GM23338 (cell line): ENCODE measurements at regions not wholly inside any gene's neighbourhood (a gene's known extent, or its start where the extent isn't known, plus 50 kb on each side); places are given as distances from the start of the nearest gene placed in this dataset.

ENCODE experiments used
- ATAC-seq: fragments of 200-7000 bp; cut with Tn5 transposase; 3 replicates; pipeline ENCODE4 v1.9.1; 2020
- DNase-seq: peaks from one replicate; pipeline ENCODE4 v3.0.0-alpha.2; 2015; ENCODE audit warnings: low spot score
- H2AFZ ChIP-seq: fragments of 200-600 bp; sonication (generic); 2 replicates; pipeline ENCODE4 v1.8.0; 2016; ENCODE audit warnings: antibody characterized with exemption, mild to moderate bottlenecking, moderate library complexity
- H3F3A ChIP-seq: fragments of 200-600 bp; sonication (generic); replicated peaks from 2 replicates; pipeline ENCODE4 v1.8.0; 2017; ENCODE audit warnings: antibody characterized with exemption, mixed run types, low read depth
- H3K27ac ChIP-seq: fragments of 200-600 bp; sonication (generic); 2 replicates; pipeline ENCODE4 v1.6.1; 2016; ENCODE audit warnings: low read depth
- H3K27me3 ChIP-seq: fragments of 200-600 bp; sonication (generic); 2 replicates; pipeline ENCODE4 v1.8.0; 2016; ENCODE audit warnings: mild to moderate bottlenecking, mixed run types, moderate library complexity; ENCODE audit not compliant: insufficient read depth
- H3K36me3 ChIP-seq: fragments of 200-600 bp; sonication (generic); 2 replicates; pipeline ENCODE4 v1.8.0; 2016; ENCODE audit warnings: mild to moderate bottlenecking; ENCODE audit not compliant: insufficient read depth
- H3K4me1 ChIP-seq: fragments of 200-600 bp; sonication (generic); 2 replicates; pipeline ENCODE4 v1.8.0; 2016; ENCODE audit warnings: mild to moderate bottlenecking, moderate library complexity; ENCODE audit not compliant: insufficient read depth
- H3K4me2 ChIP-seq: fragments of 200-600 bp; sonication (generic); 2 replicates; pipeline ENCODE4 v1.7.1; 2017; ENCODE audit warnings: mixed run types
- H3K4me3 ChIP-seq: fragments of 200-600 bp; sonication (generic); 2 replicates; pipeline ENCODE4 v1.6.1; 2016; ENCODE audit warnings: mixed run types
- H3K79me2 ChIP-seq: fragments of 200-600 bp; sonication (generic); replicated peaks from 2 replicates; pipeline ENCODE4 v1.8.0; 2017; ENCODE audit warnings: mild to moderate bottlenecking; ENCODE audit not compliant: insufficient read depth
- H3K9me2 ChIP-seq: fragments of 200-600 bp; sonication (generic); 2 replicates; pipeline ENCODE4 v1.8.0; 2017; ENCODE audit not compliant: insufficient read depth
- H4K20me1 ChIP-seq: fragments of 200-600 bp; sonication (generic); replicated peaks from 2 replicates; pipeline ENCODE4 v1.8.0; 2017; ENCODE audit warnings: mild to moderate bottlenecking; ENCODE audit not compliant: insufficient read depth
- H3K27ac Mint-ChIP-seq: 2 replicates; pipeline ENCODE4 v1.8.0; 2020; ENCODE audit warnings: inconsistent platforms, mild to moderate bottlenecking, moderate library complexity, mixed read lengths
- H3K27me3 Mint-ChIP-seq: 3 replicates; pipeline ENCODE4 v1.8.0; 2022; ENCODE audit warnings: low read depth, mild to moderate bottlenecking, moderate library complexity, mixed read lengths, inconsistent platforms; ENCODE audit not compliant: insufficient read depth, poor library complexity
- H3K36me3 Mint-ChIP-seq: 3 replicates; pipeline ENCODE4 v1.8.0; 2021; ENCODE audit warnings: low read depth, mild to moderate bottlenecking, inconsistent platforms, moderate library complexity, mixed read lengths
- H3K4me1 Mint-ChIP-seq: 3 replicates; pipeline ENCODE4 v1.8.0; 2020; ENCODE audit warnings: mild to moderate bottlenecking, inconsistent platforms, mixed read lengths
- H3K4me3 Mint-ChIP-seq: 3 replicates; pipeline ENCODE4 v1.8.0; 2021; ENCODE audit warnings: moderate library complexity, mild to moderate bottlenecking, inconsistent platforms, mixed read lengths
- H3K9me3 Mint-ChIP-seq: 3 replicates; pipeline ENCODE4 v1.8.0; 2020; ENCODE audit warnings: moderate library complexity, mild to moderate bottlenecking, inconsistent platforms, mixed read lengths
- EZH2 ChIP-seq: fragments of 200-600 bp; sonication (generic); IDR thresholded peaks from one replicate; pipeline ENCODE4 v1.8.0; 2017; ENCODE audit warnings: antibody characterized with exemption, mild to moderate bottlenecking, low read depth; ENCODE audit not compliant: unreplicated experiment
- JUNB ChIP-seq: IDR thresholded peaks from one replicate; pipeline ENCODE4 v1.6.1; 2016; ENCODE audit warnings: antibody characterized with exemption; ENCODE audit not compliant: unreplicated experiment
- NANOG ChIP-seq: IDR thresholded peaks from 2 replicates; pipeline ENCODE4 v1.6.1; 2016; ENCODE audit warnings: antibody characterized with exemption, borderline replicate concordance
- POLR2AphosphoS5 ChIP-seq: IDR thresholded peaks from 2 replicates; pipeline ENCODE4 v1.6.1; 2016; ENCODE audit warnings: antibody characterized with exemption, low read depth
- STAT1 ChIP-seq: IDR thresholded peaks from one replicate; pipeline ENCODE4 v1.6.1; 2016; ENCODE audit warnings: antibody characterized with exemption; ENCODE audit not compliant: unreplicated experiment
- ZNF114 ChIP-seq: fragments of 250-450 bp; sonication (Bioruptor Pico); IDR thresholded peaks from 2 replicates; pipeline ENCODE4 v1.5.0; 2020; ENCODE audit warnings: mild to moderate bottlenecking, moderate library complexity
- ZNF331 ChIP-seq: fragments of 250-450 bp; sonication (Bioruptor Pico); IDR thresholded peaks from 2 replicates; pipeline ENCODE4 v1.5.0; 2020; ENCODE audit warnings: low read depth, mild to moderate bottlenecking, moderate library complexity
- TF ChIP-seq, protein P1 (sequence below): IDR thresholded peaks from one replicate; pipeline ENCODE4 v1.6.1; 2018; ENCODE audit warnings: antibody characterized with exemption; ENCODE audit not compliant: unreplicated experiment
- TF ChIP-seq, protein P2 (sequence below): IDR thresholded peaks from 2 replicates; pipeline ENCODE4 v1.6.1; 2016; ENCODE audit warnings: antibody characterized with exemption
- TF ChIP-seq, protein P3 (sequence below), 2 experiments: fragments of 200-600 bp in 1 of 2; sonication (generic) in 1 of 2; conservative IDR thresholded peaks; 2 replicates each; pipeline versions ENCODE4 v1.5.1 to v1.6.1; 2016 to 2017; ENCODE audit warnings: antibody characterized with exemption in 2 of 2, low read depth in 2 of 2, mild to moderate bottlenecking in 2 of 2, moderate library complexity in 1 of 2

DNA sequence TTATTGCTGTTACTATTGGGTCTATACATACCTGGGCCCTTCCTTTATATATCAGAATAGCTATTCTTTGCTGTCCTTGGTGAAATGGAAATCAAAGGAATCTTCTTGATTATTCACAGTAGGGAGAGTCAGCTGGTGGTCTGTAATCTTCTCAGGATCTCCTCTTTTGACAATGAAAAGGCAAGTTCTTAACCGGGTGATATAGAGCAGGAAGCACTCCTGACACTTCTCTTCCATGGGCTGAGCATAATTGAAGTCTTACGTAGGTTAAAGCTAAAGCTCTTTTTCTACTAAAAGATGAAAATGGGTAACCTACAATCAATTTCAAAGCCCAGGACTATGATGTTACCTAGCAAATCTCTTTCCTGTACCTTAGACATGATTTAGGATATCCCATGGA, 274.9 kb upstream of the LCORL start (continued):
- TF ChIP-seq, protein P1, sequence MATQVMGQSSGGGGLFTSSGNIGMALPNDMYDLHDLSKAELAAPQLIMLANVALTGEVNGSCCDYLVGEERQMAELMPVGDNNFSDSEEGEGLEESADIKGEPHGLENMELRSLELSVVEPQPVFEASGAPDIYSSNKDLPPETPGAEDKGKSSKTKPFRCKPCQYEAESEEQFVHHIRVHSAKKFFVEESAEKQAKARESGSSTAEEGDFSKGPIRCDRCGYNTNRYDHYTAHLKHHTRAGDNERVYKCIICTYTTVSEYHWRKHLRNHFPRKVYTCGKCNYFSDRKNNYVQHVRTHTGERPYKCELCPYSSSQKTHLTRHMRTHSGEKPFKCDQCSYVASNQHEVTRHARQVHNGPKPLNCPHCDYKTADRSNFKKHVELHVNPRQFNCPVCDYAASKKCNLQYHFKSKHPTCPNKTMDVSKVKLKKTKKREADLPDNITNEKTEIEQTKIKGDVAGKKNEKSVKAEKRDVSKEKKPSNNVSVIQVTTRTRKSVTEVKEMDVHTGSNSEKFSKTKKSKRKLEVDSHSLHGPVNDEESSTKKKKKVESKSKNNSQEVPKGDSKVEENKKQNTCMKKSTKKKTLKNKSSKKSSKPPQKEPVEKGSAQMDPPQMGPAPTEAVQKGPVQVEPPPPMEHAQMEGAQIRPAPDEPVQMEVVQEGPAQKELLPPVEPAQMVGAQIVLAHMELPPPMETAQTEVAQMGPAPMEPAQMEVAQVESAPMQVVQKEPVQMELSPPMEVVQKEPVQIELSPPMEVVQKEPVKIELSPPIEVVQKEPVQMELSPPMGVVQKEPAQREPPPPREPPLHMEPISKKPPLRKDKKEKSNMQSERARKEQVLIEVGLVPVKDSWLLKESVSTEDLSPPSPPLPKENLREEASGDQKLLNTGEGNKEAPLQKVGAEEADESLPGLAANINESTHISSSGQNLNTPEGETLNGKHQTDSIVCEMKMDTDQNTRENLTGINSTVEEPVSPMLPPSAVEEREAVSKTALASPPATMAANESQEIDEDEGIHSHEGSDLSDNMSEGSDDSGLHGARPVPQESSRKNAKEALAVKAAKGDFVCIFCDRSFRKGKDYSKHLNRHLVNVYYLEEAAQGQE = no peak
- TF ChIP-seq POLR2AphosphoS5 = no peak
- no peak for TF ChIP-seq NANOG
- no peak for TF ChIP-seq ZNF331
- TF ChIP-seq STAT1 = no peak

DNA sequence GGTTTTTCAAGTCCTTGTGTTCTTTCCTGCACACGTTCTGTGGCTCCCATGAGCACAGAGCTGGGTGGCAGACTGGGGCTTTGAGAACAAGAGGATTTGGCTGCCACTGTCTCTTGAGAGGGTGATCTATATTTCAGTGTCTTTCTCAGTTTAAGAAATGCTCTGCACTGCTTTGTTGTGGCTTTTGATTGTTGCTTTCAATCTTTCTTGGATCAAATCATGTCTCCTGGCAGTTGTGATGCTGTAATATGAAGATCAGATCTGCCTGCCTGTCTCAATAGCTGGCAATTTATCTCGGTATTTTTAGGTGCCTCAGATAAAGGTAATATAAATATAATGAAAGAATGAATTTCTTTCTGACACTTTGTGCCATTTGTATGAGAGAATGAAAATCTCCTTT, 273.3 kb upstream of the LCORL start:
- Histone ChIP-seq H3K36me3 (no peaks in the 10 kb centered on the region), H2AFZ (peak overlapping the region; percentile 20; the same call in 1 of the 2 replicates), H3K27ac (no peak overlapping the region), H3K4me1 (no peaks in the 10 kb centered on the region), H3F3A (no peaks in the 10 kb centered on the region), H3K4me2 (no peak overlapping the region), H3K27me3 (no peaks in the 10 kb centered on the region), H3K4me3 (no peak overlapping the region), H3K79me2 (no peaks in the 10 kb centered on the region), H3K9me2 (0 out of 2 replicates have a peak, but pooled peaks cover 4% of the 10 kb centered on the region), H4K20me1 (no peaks in the 10 kb centered on the region)
- no peaks in the 10 kb centered on the region for H3K27me3 Mint-ChIP-seq
- no peak overlapping the region for H3K4me3 Mint-ChIP-seq
- no peak for DNase-seq
- TF ChIP-seq JUNB (no peak), NANOG (no peak)
- TF ChIP-seq, protein P2, sequence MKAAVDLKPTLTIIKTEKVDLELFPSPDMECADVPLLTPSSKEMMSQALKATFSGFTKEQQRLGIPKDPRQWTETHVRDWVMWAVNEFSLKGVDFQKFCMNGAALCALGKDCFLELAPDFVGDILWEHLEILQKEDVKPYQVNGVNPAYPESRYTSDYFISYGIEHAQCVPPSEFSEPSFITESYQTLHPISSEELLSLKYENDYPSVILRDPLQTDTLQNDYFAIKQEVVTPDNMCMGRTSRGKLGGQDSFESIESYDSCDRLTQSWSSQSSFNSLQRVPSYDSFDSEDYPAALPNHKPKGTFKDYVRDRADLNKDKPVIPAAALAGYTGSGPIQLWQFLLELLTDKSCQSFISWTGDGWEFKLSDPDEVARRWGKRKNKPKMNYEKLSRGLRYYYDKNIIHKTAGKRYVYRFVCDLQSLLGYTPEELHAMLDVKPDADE = no peak
- H3K9me3 Mint-ChIP-seq = no peaks in the 10 kb centered on the region; the same call in 2 of the 3 replicates
- no peak for ATAC-seq
- H3K4me1 Mint-ChIP-seq = peaks cover 2% of the 10 kb centered on the region; the same call in 1 of the 3 replicates
- no peak overlapping the region for H3K27ac Mint-ChIP-seq
- no peaks in the 10 kb centered on the region for H3K36me3 Mint-ChIP-seq

DNA sequence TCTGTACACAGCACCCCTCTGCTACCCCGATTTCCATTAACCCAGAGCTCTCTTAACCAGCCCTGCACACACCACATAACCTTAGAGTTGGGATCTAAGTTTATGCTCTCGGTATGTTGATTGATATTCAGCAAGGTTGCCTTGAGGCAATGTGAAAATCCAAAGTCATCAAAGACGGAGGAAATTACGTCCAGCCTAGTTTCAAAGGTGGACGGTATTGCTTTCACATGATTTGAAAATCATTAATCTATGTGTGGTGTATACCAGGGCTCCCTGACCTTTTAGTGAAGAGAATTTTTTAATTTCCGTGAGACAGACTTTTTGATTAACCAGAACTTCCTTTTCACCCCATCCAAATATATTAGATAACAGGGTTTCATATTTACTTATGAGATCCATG, 272.5 kb upstream of the LCORL start:
- no peaks in the 10 kb centered on the region for H3K36me3 Mint-ChIP-seq
- ATAC-seq (no peak), DNase-seq (no peak)
- H3K9me2 ChIP-seq = no peaks in the 10 kb centered on the region
- H3K36me3 ChIP-seq = no peaks in the 10 kb centered on the region
- no peak overlapping the region for H3K27ac ChIP-seq
- peaks cover 2% of the 10 kb centered on the region; the same call in 1 of the 3 replicates for H3K4me1 Mint-ChIP-seq
- H3K79me2 ChIP-seq = no peaks in the 10 kb centered on the region
- H2AFZ ChIP-seq = no peak overlapping the region
- H3K27me3 ChIP-seq = no peaks in the 10 kb centered on the region
- H4K20me1 ChIP-seq = no peaks in the 10 kb centered on the region
- H3K4me3 Mint-ChIP-seq = no peak overlapping the region
- no peak overlapping the region for H3K4me3 ChIP-seq
- H3K4me1 ChIP-seq = no peaks in the 10 kb centered on the region
- H3K9me3 Mint-ChIP-seq = no peaks in the 10 kb centered on the region; the same call in 2 of the 3 replicates
- no peaks in the 10 kb centered on the region for H3F3A ChIP-seq
- H3K27me3 Mint-ChIP-seq = no peaks in the 10 kb centered on the region
- no peak overlapping the region for H3K27ac Mint-ChIP-seq
- H3K4me2 ChIP-seq = no peak overlapping the region
- TF ChIP-seq, protein P3, sequence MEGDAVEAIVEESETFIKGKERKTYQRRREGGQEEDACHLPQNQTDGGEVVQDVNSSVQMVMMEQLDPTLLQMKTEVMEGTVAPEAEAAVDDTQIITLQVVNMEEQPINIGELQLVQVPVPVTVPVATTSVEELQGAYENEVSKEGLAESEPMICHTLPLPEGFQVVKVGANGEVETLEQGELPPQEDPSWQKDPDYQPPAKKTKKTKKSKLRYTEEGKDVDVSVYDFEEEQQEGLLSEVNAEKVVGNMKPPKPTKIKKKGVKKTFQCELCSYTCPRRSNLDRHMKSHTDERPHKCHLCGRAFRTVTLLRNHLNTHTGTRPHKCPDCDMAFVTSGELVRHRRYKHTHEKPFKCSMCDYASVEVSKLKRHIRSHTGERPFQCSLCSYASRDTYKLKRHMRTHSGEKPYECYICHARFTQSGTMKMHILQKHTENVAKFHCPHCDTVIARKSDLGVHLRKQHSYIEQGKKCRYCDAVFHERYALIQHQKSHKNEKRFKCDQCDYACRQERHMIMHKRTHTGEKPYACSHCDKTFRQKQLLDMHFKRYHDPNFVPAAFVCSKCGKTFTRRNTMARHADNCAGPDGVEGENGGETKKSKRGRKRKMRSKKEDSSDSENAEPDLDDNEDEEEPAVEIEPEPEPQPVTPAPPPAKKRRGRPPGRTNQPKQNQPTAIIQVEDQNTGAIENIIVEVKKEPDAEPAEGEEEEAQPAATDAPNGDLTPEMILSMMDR (conservative IDR thresholded peaks at IDR 0.05; ENCODE audit: low read depth in 2 of 2) = no peak
- TF ChIP-seq EZH2 (no peak), NANOG (no peak), ZNF331 (no peak), POLR2AphosphoS5 (no peak), ZNF114 (CRISPR knock-in tag) (no peak), JUNB (no peak), STAT1 (no peak)
